Left ventricle myocardium inferior (tissue), 1 donor: ENCODE measurements at regions not wholly inside any gene's neighbourhood (a gene's known extent, or its start where the extent isn't known, plus 50 kb on each side); places are given as distances from the start of the nearest gene placed in this dataset.
A peak's percentile ranks its signal among the peaks of the same experiment; 100 is the strongest.

Experiments used
- DNase-seq: peaks from one replicate; pipeline ENCODE4 v3.0.0-alpha.2; 2020
- H3K27ac ChIP-seq: fragments of 200-600 bp; replicated peaks from 2 replicates; pipeline ENCODE4 v1.8.0; 2021
- H3K27me3 ChIP-seq: fragments of 200-600 bp; 2 replicates; pipeline ENCODE4 v1.8.0; 2021; ENCODE audit warnings: low read depth
- H3K36me3 ChIP-seq: fragments of 200-600 bp; 2 replicates; pipeline ENCODE4 v1.8.0; 2021
- H3K4me1 ChIP-seq: fragments of 200-600 bp; 2 replicates; pipeline ENCODE4 v1.8.0; 2021
- H3K4me3 ChIP-seq: fragments of 200-600 bp; 2 replicates; pipeline ENCODE4 v1.8.0; 2021; ENCODE audit warnings: mild to moderate bottlenecking, moderate library complexity
- H3K9me3 ChIP-seq: fragments of 200-600 bp; replicated peaks from 2 replicates; pipeline ENCODE4 v1.8.0; 2021
- intact Hi-C: fragments of 100-400 bp; cut with micrococcal nuclease; formaldehyde crosslinking; loops from one replicate; pipeline ENCODE4 v1.11.0; 2022
- TF ChIP-seq, protein P1 (sequence below): fragments of 200-600 bp; IDR thresholded peaks from 2 replicates; pipeline ENCODE4 v1.8.0; 2021; ENCODE audit warnings: antibody characterized with exemption, mild to moderate bottlenecking, borderline replicate concordance
- donor health status: DM: no; HTN: yes; CAD: no; lungs with severe emphysema.

DNA sequence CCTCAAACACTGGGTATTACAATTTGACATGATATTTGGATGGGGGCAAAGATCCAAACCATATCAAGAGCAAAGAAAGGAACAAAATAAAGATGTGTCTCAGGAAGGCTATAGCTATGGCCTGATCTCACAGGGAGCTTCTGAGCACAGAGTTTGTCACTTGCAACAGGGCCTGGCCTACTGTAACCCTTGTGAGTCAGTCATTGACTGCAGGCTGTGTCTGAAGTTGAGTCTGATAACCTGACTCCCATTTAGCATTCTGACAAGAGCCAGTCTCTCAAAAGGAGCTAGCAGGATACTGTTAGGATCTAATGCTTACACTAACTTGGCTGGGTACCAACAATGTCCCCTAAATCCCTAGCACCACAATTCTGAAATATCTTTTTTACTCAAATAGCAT lies 612.5 kb upstream of the TECRL start:
- no peak for DNase-seq
- Histone ChIP-seq H3K9me3 (no peaks in the 10 kb centered on the region), H3K27me3 (no peaks in the 10 kb centered on the region), H3K4me1 (no peaks in the 10 kb centered on the region), H3K36me3 (no peaks in the 10 kb centered on the region), H3K27ac (no peak overlapping the region), H3K4me3 (no peak overlapping the region)
- TF ChIP-seq, protein P1, sequence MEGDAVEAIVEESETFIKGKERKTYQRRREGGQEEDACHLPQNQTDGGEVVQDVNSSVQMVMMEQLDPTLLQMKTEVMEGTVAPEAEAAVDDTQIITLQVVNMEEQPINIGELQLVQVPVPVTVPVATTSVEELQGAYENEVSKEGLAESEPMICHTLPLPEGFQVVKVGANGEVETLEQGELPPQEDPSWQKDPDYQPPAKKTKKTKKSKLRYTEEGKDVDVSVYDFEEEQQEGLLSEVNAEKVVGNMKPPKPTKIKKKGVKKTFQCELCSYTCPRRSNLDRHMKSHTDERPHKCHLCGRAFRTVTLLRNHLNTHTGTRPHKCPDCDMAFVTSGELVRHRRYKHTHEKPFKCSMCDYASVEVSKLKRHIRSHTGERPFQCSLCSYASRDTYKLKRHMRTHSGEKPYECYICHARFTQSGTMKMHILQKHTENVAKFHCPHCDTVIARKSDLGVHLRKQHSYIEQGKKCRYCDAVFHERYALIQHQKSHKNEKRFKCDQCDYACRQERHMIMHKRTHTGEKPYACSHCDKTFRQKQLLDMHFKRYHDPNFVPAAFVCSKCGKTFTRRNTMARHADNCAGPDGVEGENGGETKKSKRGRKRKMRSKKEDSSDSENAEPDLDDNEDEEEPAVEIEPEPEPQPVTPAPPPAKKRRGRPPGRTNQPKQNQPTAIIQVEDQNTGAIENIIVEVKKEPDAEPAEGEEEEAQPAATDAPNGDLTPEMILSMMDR = no peak
- intact Hi-C loops = no loop called here

DNA sequence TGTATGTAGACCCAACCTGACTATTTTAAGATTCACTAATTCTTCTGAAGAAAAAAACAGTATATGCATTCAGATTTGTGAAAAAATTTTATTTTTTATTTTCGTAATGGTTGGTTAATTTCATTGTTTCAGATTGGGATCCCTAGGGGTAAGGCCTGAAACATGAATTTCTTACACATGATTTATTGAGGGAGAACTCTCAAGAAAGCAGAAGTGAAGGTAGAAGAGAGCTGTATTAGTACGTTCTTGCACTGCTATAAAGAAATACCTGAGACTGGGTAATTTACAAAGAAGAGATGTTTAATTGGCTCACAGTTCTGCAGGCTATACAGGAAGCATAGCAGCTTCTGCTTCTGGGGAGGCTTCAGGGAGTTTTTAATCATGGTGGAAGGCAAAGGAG lies 611.9 kb upstream of the TECRL start:
- Histone ChIP-seq H3K4me3 (no peak overlapping the region), H3K27ac (no peak overlapping the region), H3K9me3 (no peaks in the 10 kb centered on the region), H3K36me3 (no peaks in the 10 kb centered on the region), H3K4me1 (no peaks in the 10 kb centered on the region), H3K27me3 (no peaks in the 10 kb centered on the region)
- TF ChIP-seq, protein P1 = no peak
- DNase-seq = no peak
- intact Hi-C loops = no loop called here

DNA sequence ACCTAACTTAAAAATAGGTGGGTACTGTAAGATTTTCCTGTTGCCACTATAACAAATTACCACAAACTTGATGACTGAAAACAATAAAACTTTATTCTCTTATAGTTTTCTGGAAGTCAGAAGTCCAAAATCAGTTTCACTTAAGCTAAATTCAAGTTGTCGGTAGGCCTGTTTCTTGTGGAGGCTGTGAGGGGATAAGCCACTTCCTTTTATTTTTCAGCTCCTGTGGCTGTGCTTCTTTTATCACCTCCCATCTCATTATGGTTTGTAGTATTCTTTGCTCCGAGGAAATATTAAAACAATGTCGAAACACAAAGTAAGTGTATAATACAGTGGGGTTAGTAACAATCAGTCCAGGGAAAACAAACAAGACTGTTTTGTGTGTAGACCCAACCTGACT lies 610.5 kb upstream of the TECRL start:
- intact Hi-C loops = no loop called here
- DNase-seq = no peak
- Histone ChIP-seq H3K27ac (no peak overlapping the region), H3K9me3 (no peaks in the 10 kb centered on the region), H3K4me1 (no peaks in the 10 kb centered on the region), H3K4me3 (no peak overlapping the region), H3K27me3 (no peaks in the 10 kb centered on the region), H3K36me3 (no peaks in the 10 kb centered on the region)
- TF ChIP-seq, protein P1 = no peak

DNA sequence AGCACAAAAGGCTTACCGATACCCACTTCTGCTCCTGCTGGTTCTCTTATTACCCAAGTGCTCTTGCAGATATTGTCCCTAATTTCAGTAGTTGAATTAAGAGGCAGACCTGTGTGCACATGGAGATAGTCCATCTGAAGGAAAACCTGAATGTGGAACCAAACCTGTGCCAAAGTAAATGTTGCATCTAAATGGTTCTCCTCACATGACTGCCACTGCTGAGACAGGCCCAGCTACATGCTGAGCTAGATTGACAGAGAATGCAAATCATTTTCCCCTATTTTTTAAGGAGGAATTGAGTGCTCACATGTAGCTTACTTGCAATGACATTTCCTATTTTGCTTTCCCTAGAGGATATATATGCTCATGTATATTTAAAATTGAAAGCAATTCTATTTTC lies 609.1 kb upstream of the TECRL start:
- H3K9me3 ChIP-seq = no peaks in the 10 kb centered on the region
- H3K4me3 ChIP-seq = no peak overlapping the region
- intact Hi-C loops = no loop called here
- TF ChIP-seq, protein P1 = no peak
- no peaks in the 10 kb centered on the region for H3K36me3 ChIP-seq
- no peak for DNase-seq
- no peak overlapping the region for H3K27ac ChIP-seq
- H3K27me3 ChIP-seq = no peaks in the 10 kb centered on the region
- H3K4me1 ChIP-seq = no peaks in the 10 kb centered on the region

DNA sequence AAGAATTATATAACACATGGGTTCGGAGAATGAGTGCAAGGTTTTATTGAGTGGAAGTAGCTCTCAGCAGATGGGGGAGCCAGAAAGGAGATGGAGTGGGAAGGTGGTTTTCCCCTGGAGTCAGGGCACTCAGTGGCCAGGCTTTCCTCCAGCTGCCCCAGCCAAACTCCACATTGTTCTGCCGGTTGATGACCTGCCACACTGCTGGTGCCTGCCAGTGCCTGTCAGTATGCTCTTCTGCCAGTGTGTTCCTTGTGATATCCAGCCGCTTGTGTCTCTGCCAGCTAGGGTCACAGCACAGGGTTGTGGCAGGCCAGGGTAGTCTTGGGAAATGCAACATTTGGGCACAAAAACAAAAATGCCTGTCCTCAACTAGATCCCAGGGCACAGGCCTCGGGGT lies 604.8 kb upstream of the TECRL start:
- H3K4me3 ChIP-seq = no peak overlapping the region
- no peaks in the 10 kb centered on the region for H3K27me3 ChIP-seq
- TF ChIP-seq, protein P1 = no peak
- H3K27ac ChIP-seq = no peak overlapping the region
- H3K36me3 ChIP-seq = no peaks in the 10 kb centered on the region
- no peaks in the 10 kb centered on the region for H3K9me3 ChIP-seq
- intact Hi-C loops = no loop called here
- DNase-seq = peak; percentile 20
- no peaks in the 10 kb centered on the region for H3K4me1 ChIP-seq
